ENCODE measurements at regions not wholly inside any gene's neighbourhood (a gene's known extent, or its start where the extent isn't known, plus 50 kb on each side); places are given as distances from the start of the nearest gene placed in this dataset.
"Not testable (repeated sequence)": the region's sequence is repeated elsewhere in the genome, so short reads cannot be mapped to it uniquely, and the experiment has no call there.

- peaks cover 5% of the 10 kb centered on the region for H3K9me3 Mint-ChIP-seq (ENCODE audit: unreplicated experiment)
- H3K27me3 Mint-ChIP-seq (ENCODE audit: unreplicated experiment) = no peaks in the 10 kb centered on the region
- H3K4me3 Mint-ChIP-seq (ENCODE audit: unreplicated experiment) = no peak overlapping the region
- H3K36me3 Mint-ChIP-seq (ENCODE audit: low read depth, unreplicated experiment) = no peaks in the 10 kb centered on the region
- no peaks in the 10 kb centered on the region for H3K4me1 Mint-ChIP-seq (ENCODE audit: unreplicated experiment)
- no peak for DNase-seq (ENCODE audit: low spot score)
- TF ChIP-seq CTCF (IDR thresholded peaks at IDR 0.05; ENCODE audit: unreplicated experiment) = no peak
- no peak overlapping the region for H3K27ac Mint-ChIP-seq (ENCODE audit: unreplicated experiment)
Measured at GRCh38 chr5:62828742-62829603, 250.4 kb downstream of the LRRC70 start.

- Mint-ChIP-seq H3K9me3 (ENCODE audit: unreplicated experiment) (no peaks in the 10 kb centered on the region), H3K27me3 (ENCODE audit: unreplicated experiment) (no peaks in the 10 kb centered on the region), H3K27ac (ENCODE audit: unreplicated experiment) (no peak overlapping the region), H3K4me1 (ENCODE audit: unreplicated experiment) (no peaks in the 10 kb centered on the region), H3K4me3 (ENCODE audit: unreplicated experiment) (no peak overlapping the region), H3K36me3 (ENCODE audit: low read depth, unreplicated experiment) (no peaks in the 10 kb centered on the region)
- DNase-seq (ENCODE audit: low spot score) = no peak
- TF ChIP-seq CTCF (IDR thresholded peaks at IDR 0.05; ENCODE audit: unreplicated experiment) = no peak
Measured at GRCh38 chr5:62825623-62826220, 247.1 kb downstream of the LRRC70 start.

- Mint-ChIP-seq H3K9me3 (ENCODE audit: unreplicated experiment) (no peaks in the 10 kb centered on the region), H3K4me1 (ENCODE audit: unreplicated experiment) (no peaks in the 10 kb centered on the region)
- DNase-seq (ENCODE audit: low spot score) = no peak
Measured at GRCh38 chr5:62824936-62825335, 246.3 kb downstream of the LRRC70 start.

GRCh38 chr5:62817043-62817442 lies 238.4 kb downstream of the LRRC70 start:
- not testable (repeated sequence) for DNase-seq (ENCODE audit: low spot score); H3K4me1 Mint-ChIP-seq (ENCODE audit: unreplicated experiment); H3K27ac Mint-ChIP-seq (ENCODE audit: unreplicated experiment); H3K9me3 Mint-ChIP-seq (ENCODE audit: unreplicated experiment); H3K36me3 Mint-ChIP-seq (ENCODE audit: low read depth, unreplicated experiment); H3K27me3 Mint-ChIP-seq (ENCODE audit: unreplicated experiment); H3K4me3 Mint-ChIP-seq (ENCODE audit: unreplicated experiment)

More at GRCh38 chr5:62824936-62825335, 246.3 kb downstream of the LRRC70 start:
- Mint-ChIP-seq H3K27ac (ENCODE audit: unreplicated experiment) (no peak overlapping the region), H3K36me3 (ENCODE audit: low read depth, unreplicated experiment) (no peaks in the 10 kb centered on the region), H3K27me3 (ENCODE audit: unreplicated experiment) (no peaks in the 10 kb centered on the region), H3K4me3 (ENCODE audit: unreplicated experiment) (no peak overlapping the region)
- no peak for TF ChIP-seq CTCF (IDR thresholded peaks at IDR 0.05; ENCODE audit: unreplicated experiment)

GRCh38 chr5:62814991-62815390 lies 236.4 kb downstream of the LRRC70 start:
- no peak overlapping the region for H3K27ac Mint-ChIP-seq (ENCODE audit: unreplicated experiment)
- no peaks in the 10 kb centered on the region for H3K36me3 Mint-ChIP-seq (ENCODE audit: low read depth, unreplicated experiment)
- DNase-seq (ENCODE audit: low spot score) = no peak
- no peak for TF ChIP-seq CTCF (IDR thresholded peaks at IDR 0.05; ENCODE audit: unreplicated experiment)
- no peaks in the 10 kb centered on the region for H3K4me1 Mint-ChIP-seq (ENCODE audit: unreplicated experiment)
- peaks cover 4% of the 10 kb centered on the region for H3K9me3 Mint-ChIP-seq (ENCODE audit: unreplicated experiment)
- H3K4me3 Mint-ChIP-seq (ENCODE audit: unreplicated experiment) = no peak overlapping the region
- no peaks in the 10 kb centered on the region for H3K27me3 Mint-ChIP-seq (ENCODE audit: unreplicated experiment)
